GM12892 (cell line): ENCODE measurements at regions not wholly inside any gene's neighbourhood (a gene's known extent, or its start where the extent isn't known, plus 50 kb on each side); places are given as distances from the start of the nearest gene placed in this dataset.

Source experiments
- POLR2A ChIP-seq: IDR thresholded peaks from 2 replicates; pipeline ENCODE4 v1.6.1; 2011; ENCODE audit warnings: low read depth, low read length, control low read depth
- POLR2AphosphoS5 ChIP-seq: IDR thresholded peaks from 2 replicates; pipeline ENCODE4 v1.6.1; 2011; ENCODE audit warnings: low read depth, low read length, control low read depth

DNA sequence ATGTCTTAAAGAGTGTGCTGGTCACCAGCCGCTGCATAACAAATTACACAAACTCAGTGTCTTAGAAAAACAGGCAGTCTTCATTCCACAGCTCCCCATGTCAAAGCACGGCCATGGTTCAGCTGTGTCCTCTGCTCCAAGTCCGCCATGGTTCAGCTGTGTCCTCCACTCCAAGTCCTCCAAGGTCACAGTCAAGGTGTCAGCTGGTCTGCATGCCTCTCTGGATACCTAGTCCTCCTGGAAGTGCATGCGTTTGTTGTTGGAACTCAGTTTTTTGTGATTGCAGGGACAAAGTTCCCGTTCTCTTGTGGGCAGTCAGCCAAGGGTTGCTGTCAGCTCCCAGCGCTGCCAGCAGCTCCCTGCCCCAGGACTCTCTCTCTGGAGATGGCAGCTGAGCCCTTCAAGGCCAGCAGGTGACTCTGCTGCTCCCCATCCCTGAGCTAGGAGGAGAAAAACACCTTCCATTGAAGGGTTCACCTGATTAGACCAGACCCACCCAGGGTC, 304.0 kb upstream of the MYT1L start:
- TF ChIP-seq POLR2AphosphoS5 (no peak), POLR2A (no peak)
